ENCODE measurements at regions not wholly inside any gene's neighbourhood (a gene's known extent, or its start where the extent isn't known, plus 50 kb on each side); places are given as distances from the start of the nearest gene placed in this dataset.

DNA sequence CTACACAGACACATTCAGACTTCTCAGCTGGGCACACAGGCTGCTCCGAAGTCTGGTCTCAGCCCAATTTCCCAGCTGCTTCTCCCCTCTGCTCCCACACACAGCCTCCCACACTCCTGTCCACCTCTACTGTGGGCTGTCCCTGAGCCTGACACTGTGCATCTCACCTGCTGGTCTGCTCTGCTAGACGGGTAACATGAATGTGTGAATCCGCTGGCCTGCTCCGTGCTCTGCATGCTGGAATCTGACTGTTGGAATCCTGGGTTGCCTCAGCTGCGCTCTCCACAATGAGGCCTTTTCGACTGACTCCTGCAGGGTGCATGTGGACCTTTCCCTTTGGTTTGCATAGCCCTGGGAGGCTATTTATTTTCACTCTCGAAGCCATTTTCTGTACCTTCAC, 489.5 kb upstream of the B3GAT1 start:
- TF ChIP-seq, protein P1, sequence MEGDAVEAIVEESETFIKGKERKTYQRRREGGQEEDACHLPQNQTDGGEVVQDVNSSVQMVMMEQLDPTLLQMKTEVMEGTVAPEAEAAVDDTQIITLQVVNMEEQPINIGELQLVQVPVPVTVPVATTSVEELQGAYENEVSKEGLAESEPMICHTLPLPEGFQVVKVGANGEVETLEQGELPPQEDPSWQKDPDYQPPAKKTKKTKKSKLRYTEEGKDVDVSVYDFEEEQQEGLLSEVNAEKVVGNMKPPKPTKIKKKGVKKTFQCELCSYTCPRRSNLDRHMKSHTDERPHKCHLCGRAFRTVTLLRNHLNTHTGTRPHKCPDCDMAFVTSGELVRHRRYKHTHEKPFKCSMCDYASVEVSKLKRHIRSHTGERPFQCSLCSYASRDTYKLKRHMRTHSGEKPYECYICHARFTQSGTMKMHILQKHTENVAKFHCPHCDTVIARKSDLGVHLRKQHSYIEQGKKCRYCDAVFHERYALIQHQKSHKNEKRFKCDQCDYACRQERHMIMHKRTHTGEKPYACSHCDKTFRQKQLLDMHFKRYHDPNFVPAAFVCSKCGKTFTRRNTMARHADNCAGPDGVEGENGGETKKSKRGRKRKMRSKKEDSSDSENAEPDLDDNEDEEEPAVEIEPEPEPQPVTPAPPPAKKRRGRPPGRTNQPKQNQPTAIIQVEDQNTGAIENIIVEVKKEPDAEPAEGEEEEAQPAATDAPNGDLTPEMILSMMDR (IDR thresholded peaks at IDR 0.05) = no peak
- TF ChIP-seq EZH2 (IDR thresholded peaks at IDR 0.05) (no peak), EZH2phosphoT487 (IDR thresholded peaks at IDR 0.05) (no peak)
- Histone ChIP-seq H3F3A (ENCODE audit: low read depth) (peaks cover 4% of the 10 kb centered on the region), H3K4me3 (no peak overlapping the region), H3K9ac (no peak overlapping the region), H3K36me3 (no peaks in the 10 kb centered on the region), H2AFZ (replicated peaks) (peak overlapping the region; percentile 72), H4K20me1 (ENCODE audit: low read depth) (no peaks in the 10 kb centered on the region), H3K27ac (no peak overlapping the region), H3K4me2 (no peak overlapping the region), H3K4me1 (peaks cover 5% of the 10 kb centered on the region), H3K9me3 (ENCODE audit: low read depth) (no peaks in the 10 kb centered on the region), H3K27me3 (no peaks in the 10 kb centered on the region), H3K79me2 (ENCODE audit: low read depth) (no peaks in the 10 kb centered on the region)
- H3K27ac Mint-ChIP-seq = no peak overlapping the region
- no peak overlapping the region for H3K4me3 Mint-ChIP-seq
- DNase-seq (ENCODE audit: low spot score) = peak; percentile 44
- H3K36me3 Mint-ChIP-seq = no peaks in the 10 kb centered on the region
- H3K4me1 Mint-ChIP-seq = peaks cover 11% of the 10 kb centered on the region
- H3K27me3 Mint-ChIP-seq (ENCODE audit: insufficient read depth, low read depth) = peaks cover 4% of the 10 kb centered on the region
- H3K9me3 Mint-ChIP-seq = no peaks in the 10 kb centered on the region

DNA sequence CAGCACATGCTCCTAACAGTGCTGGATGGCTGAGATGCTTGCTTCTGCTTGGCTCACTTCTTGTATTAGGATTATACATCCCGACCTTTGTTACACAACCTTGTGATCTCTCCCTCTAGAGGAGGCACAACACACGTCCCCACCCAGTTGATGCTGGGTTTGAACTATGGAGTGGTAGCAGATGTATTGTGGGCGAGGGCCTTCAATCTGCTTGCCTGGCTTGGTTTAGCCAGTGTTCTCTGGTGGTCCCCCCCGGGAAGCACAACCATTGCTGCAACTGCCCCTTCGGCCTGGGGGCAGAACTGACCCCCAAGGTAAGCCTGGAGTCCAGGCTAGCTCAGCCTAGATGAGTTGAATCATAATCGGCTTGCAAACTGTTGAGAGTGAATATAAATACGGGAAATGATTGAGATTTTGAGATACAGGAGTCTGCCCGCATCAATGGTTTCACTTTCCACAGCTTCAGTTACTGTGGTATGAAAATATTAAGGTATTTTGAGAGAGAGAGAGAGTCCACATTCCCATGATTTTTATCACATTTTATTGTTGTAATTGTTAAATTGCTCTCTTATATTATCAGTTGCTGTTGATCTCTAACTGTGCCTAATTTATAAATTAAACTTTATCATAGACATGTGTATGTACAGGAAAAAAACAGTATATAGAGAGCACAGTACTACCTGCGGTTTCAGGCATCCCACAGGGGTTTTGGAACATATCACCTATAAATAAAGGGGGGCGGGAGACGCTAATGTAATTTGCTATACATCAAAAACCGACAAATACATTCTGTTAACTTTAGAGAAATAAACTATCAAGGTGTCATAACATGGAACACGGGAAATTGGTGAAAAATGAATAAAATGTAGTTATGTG, 482.0 kb upstream of the B3GAT1 start:
- no peaks in the 10 kb centered on the region for H3K9me3 ChIP-seq (ENCODE audit: low read depth)
- TF ChIP-seq EZH2 (IDR thresholded peaks at IDR 0.05) = no peak
- no peak overlapping the region for H2AFZ ChIP-seq (replicated peaks)
- no peaks in the 10 kb centered on the region for H3F3A ChIP-seq (ENCODE audit: low read depth)
- no peaks in the 10 kb centered on the region for H3K36me3 Mint-ChIP-seq
- H3K27me3 ChIP-seq = no peaks in the 10 kb centered on the region
- H3K36me3 ChIP-seq = no peaks in the 10 kb centered on the region
- H3K4me3 Mint-ChIP-seq = no peak overlapping the region
- no peak overlapping the region for H3K4me3 ChIP-seq
- H3K79me2 ChIP-seq (ENCODE audit: low read depth) = no peaks in the 10 kb centered on the region
- no peaks in the 10 kb centered on the region for H4K20me1 ChIP-seq (ENCODE audit: low read depth)
- H3K4me2 ChIP-seq = no peak overlapping the region
- H3K27ac Mint-ChIP-seq = no peak overlapping the region
- no peak for DNase-seq (ENCODE audit: low spot score)
- peaks cover 11% of the 10 kb centered on the region for H3K9me3 Mint-ChIP-seq
- peaks cover 10% of the 10 kb centered on the region for H3K27me3 Mint-ChIP-seq (ENCODE audit: insufficient read depth, low read depth)
- no peaks in the 10 kb centered on the region for H3K4me1 Mint-ChIP-seq
- no peak overlapping the region for H3K27ac ChIP-seq
- H3K4me1 ChIP-seq = no peaks in the 10 kb centered on the region
- H3K9ac ChIP-seq = no peak overlapping the region

DNA sequence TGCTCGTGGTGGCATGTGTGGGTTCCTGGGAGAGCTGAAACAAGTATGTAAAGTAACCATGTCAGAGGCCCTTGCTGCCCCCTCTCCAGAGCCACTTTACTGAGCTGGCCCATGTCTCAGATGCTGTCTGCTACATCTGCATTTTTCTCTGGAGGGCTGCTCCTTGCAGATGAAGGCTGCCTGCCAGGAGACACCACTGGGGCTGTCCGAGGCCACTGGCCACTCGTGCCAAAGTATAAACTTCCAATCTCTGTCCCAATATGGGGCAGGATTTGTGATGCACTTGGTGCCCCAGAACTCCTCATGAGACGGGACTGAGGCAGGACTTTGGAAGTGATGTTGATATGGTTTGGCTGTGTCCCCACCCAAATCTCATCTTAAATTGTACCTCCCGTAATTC, 478.4 kb upstream of the B3GAT1 start:
- H3K9me3 ChIP-seq (ENCODE audit: low read depth) = no peaks in the 10 kb centered on the region
- H3K36me3 ChIP-seq = no peaks in the 10 kb centered on the region
- H3K27me3 ChIP-seq = no peaks in the 10 kb centered on the region
- H3K79me2 ChIP-seq (ENCODE audit: low read depth) = no peaks in the 10 kb centered on the region
- no peaks in the 10 kb centered on the region for H4K20me1 ChIP-seq (ENCODE audit: low read depth)
- H3F3A ChIP-seq (ENCODE audit: low read depth) = no peaks in the 10 kb centered on the region
- no peaks in the 10 kb centered on the region for H3K36me3 Mint-ChIP-seq
- no peaks in the 10 kb centered on the region for H3K4me1 ChIP-seq
- H3K27ac Mint-ChIP-seq = no peak overlapping the region
- no peak overlapping the region for H3K4me2 ChIP-seq
- no peak overlapping the region for H3K27ac ChIP-seq
- H3K9me3 Mint-ChIP-seq = peaks cover 11% of the 10 kb centered on the region
- TF ChIP-seq EZH2phosphoT487 (IDR thresholded peaks at IDR 0.05) = no peak
- TF ChIP-seq, protein P1 (IDR thresholded peaks at IDR 0.05) = no peak
- TF ChIP-seq EZH2 (IDR thresholded peaks at IDR 0.05) = no peak
- H2AFZ ChIP-seq (replicated peaks) = no peak overlapping the region
- no peak overlapping the region for H3K4me3 ChIP-seq
- H3K4me1 Mint-ChIP-seq = no peaks in the 10 kb centered on the region
- no peak for DNase-seq (ENCODE audit: low spot score)
- no peak overlapping the region for H3K4me3 Mint-ChIP-seq
- no peak overlapping the region for H3K9ac ChIP-seq
- H3K27me3 Mint-ChIP-seq (ENCODE audit: insufficient read depth, low read depth) = peaks cover 10% of the 10 kb centered on the region

DNA sequence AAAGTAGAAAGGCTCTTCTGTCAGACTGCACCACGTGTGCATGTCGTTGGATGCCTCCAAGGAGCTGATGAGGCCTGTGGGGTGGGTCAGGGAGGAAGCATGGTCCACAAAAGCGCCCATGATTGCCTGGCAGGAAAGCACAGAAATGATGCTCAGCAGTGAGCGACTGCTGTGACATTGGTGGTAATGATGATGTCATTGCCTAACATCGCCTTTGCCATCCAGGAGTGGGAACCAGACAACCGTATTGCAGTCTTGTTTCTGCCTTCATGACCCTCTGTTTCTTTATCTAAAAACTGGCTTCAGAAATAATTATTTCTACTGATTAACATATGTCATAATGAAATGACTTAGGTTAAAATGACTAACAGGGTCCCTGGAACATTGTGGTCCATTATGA, 477.8 kb upstream of the B3GAT1 start:
- Histone ChIP-seq H3K27ac (no peak overlapping the region), H3K79me2 (ENCODE audit: low read depth) (no peaks in the 10 kb centered on the region), H3F3A (ENCODE audit: low read depth) (no peaks in the 10 kb centered on the region), H3K4me3 (no peak overlapping the region), H3K9ac (no peak overlapping the region), H3K27me3 (no peaks in the 10 kb centered on the region), H2AFZ (replicated peaks) (no peak overlapping the region), H3K4me2 (no peak overlapping the region), H3K4me1 (no peaks in the 10 kb centered on the region), H3K36me3 (no peaks in the 10 kb centered on the region), H4K20me1 (ENCODE audit: low read depth) (no peaks in the 10 kb centered on the region), H3K9me3 (ENCODE audit: low read depth) (no peaks in the 10 kb centered on the region)
- H3K27ac Mint-ChIP-seq = no peak overlapping the region
- H3K4me1 Mint-ChIP-seq = no peaks in the 10 kb centered on the region
- DNase-seq (ENCODE audit: low spot score) = no peak
- H3K4me3 Mint-ChIP-seq = no peak overlapping the region
- peaks cover 11% of the 10 kb centered on the region for H3K9me3 Mint-ChIP-seq
- H3K36me3 Mint-ChIP-seq = no peaks in the 10 kb centered on the region
- H3K27me3 Mint-ChIP-seq (ENCODE audit: insufficient read depth, low read depth) = peaks cover 10% of the 10 kb centered on the region
- no peak for TF ChIP-seq EZH2 (IDR thresholded peaks at IDR 0.05)
- no peak for TF ChIP-seq EZH2phosphoT487 (IDR thresholded peaks at IDR 0.05)
- TF ChIP-seq, protein P1 (IDR thresholded peaks at IDR 0.05) = no peak
